ENCODE measurements at regions not wholly inside any gene's neighbourhood (a gene's known extent, or its start where the extent isn't known, plus 50 kb on each side); places are given as distances from the start of the nearest gene placed in this dataset.

GRCh38 chrX:95059909-95060308 is 1385.9 kb downstream of the FAM133A start:
- no peak overlapping the region for H3K4me3 ChIP-seq (ENCODE audit: low read depth, low read length)
- no peak for TF ChIP-seq CTCF (IDR thresholded peaks at IDR 0.05; ENCODE audit: insufficient read depth, low read depth, low read length, missing control alignments)
- no peak for DNase-seq (ENCODE audit: low read depth)

- no peak for TF ChIP-seq CTCF (IDR thresholded peaks at IDR 0.05; ENCODE audit: insufficient read depth, low read depth, low read length, missing control alignments)
- H3K4me3 ChIP-seq (ENCODE audit: low read depth, low read length) = no peak overlapping the region
Observed at GRCh38 chrX:95063554-95063953, 1389.5 kb downstream of the FAM133A start.

GRCh38 chrX:95065151-95065550 is 1391.1 kb downstream of the FAM133A start:
- no peak for TF ChIP-seq CTCF (IDR thresholded peaks at IDR 0.05; ENCODE audit: insufficient read depth, low read depth, low read length, missing control alignments)
- H3K4me3 ChIP-seq (ENCODE audit: low read depth, low read length) = no peak overlapping the region
- no peak for DNase-seq (ENCODE audit: low read depth)

More at GRCh38 chrX:95063554-95063953, 1389.5 kb downstream of the FAM133A start:
- no peak for DNase-seq (ENCODE audit: low read depth)

- TF ChIP-seq CTCF (IDR thresholded peaks at IDR 0.05; ENCODE audit: insufficient read depth, low read depth, low read length, missing control alignments) = no peak
Observed at GRCh38 chrX:95071052-95071451, 1397.0 kb downstream of the FAM133A start.

GRCh38 chrX:95071621-95072020 is 1397.6 kb downstream of the FAM133A start:
- H3K4me3 ChIP-seq (ENCODE audit: low read depth, low read length) = no peak overlapping the region
- no peak for DNase-seq (ENCODE audit: low read depth)
- no peak for TF ChIP-seq CTCF (IDR thresholded peaks at IDR 0.05; ENCODE audit: insufficient read depth, low read depth, low read length, missing control alignments)

More at GRCh38 chrX:95071052-95071451, 1397.0 kb downstream of the FAM133A start:
- DNase-seq (ENCODE audit: low read depth) = no peak
- no peak overlapping the region for H3K4me3 ChIP-seq (ENCODE audit: low read depth, low read length)

- TF ChIP-seq CTCF (IDR thresholded peaks at IDR 0.05; ENCODE audit: insufficient read depth, low read depth, low read length, missing control alignments) = peak; percentile 35
- peak; percentile 26 for DNase-seq (ENCODE audit: low read depth)
- H3K4me3 ChIP-seq (ENCODE audit: low read depth, low read length) = no peak overlapping the region
Observed at GRCh38 chrX:95076449-95076848, 1402.4 kb downstream of the FAM133A start.

GRCh38 chrX:95101851-95102390 is 1427.9 kb downstream of the FAM133A start:
- no peak for TF ChIP-seq CTCF (IDR thresholded peaks at IDR 0.05; ENCODE audit: insufficient read depth, low read depth, low read length, missing control alignments)
- no peak for DNase-seq (ENCODE audit: low read depth)
- H3K4me3 ChIP-seq (ENCODE audit: low read depth, low read length) = no peak overlapping the region

Data from GM12865 (cell line).